ENCODE measurements at regions not wholly inside any gene's neighbourhood (a gene's known extent, or its start where the extent isn't known, plus 50 kb on each side); places are given as distances from the start of the nearest gene placed in this dataset.

- no peak for FAIRE-seq
- Histone ChIP-seq H3K79me1 (ENCODE audit: low read depth, low read length) (no peaks in the 10 kb centered on the region), H3K9me3 (ENCODE audit: insufficient read depth in 2 of 2, low read depth in 1 of 2, low read length in 1 of 2) (no peaks in the 10 kb centered on the region), H2BK20ac (ENCODE audit: low read length) (no peak overlapping the region), H3K79me2 (ENCODE audit: control insufficient read depth in 1 of 2, insufficient read depth in 2 of 2, low read length in 2 of 2) (no peaks in the 10 kb centered on the region), H2BK15ac (ENCODE audit: low read length) (no peak overlapping the region), H2BK12ac (ENCODE audit: low read depth, low read length) (no peak overlapping the region), H3K27ac (ENCODE audit: low read depth, low read length) (no peak overlapping the region), H3K36me3 (ENCODE audit: control insufficient read depth in 2 of 4, insufficient read depth in 4 of 4, low read length in 3 of 4) (no peaks in the 10 kb centered on the region), H3K18ac (ENCODE audit: extremely low read depth, low read length) (no peak overlapping the region), H3K9ac (replicated peaks in 1 of 4; ENCODE audit: extremely low read depth in 1 of 4, low read depth in 3 of 4, low read length in 3 of 4) (no peak overlapping the region), H2AFZ (ENCODE audit: low read length) (0 out of 2 replicates have a peak overlapping the region, but pooled peaks have one; percentile 56), H4K91ac (replicated peaks; ENCODE audit: insufficient read length, low read length) (no peak overlapping the region), H2AK5ac (ENCODE audit: low read depth, low read length) (no peak overlapping the region), H3K4me3 (ENCODE audit: extremely low read depth in 1 of 4, insufficient read depth in 2 of 4, low read depth in 3 of 4, low read length in 4 of 4) (no peak overlapping the region), H4K5ac (ENCODE audit: insufficient read length, low read depth, low read length) (no peak overlapping the region), H4K8ac (ENCODE audit: extremely low read depth, insufficient read depth, low read length) (no peak overlapping the region), H3K14ac (ENCODE audit: insufficient read length) (no peak overlapping the region), H3K23me2 (ENCODE audit: low read depth, low read length) (no peaks in the 10 kb centered on the region), H3K4ac (replicated peaks; ENCODE audit: insufficient read length, low read depth, low read length) (no peak overlapping the region), H4K20me1 (replicated peaks in 1 of 2; ENCODE audit: control insufficient read depth in 1 of 2, insufficient read depth in 2 of 2, low read length in 2 of 2) (no peaks in the 10 kb centered on the region), H3K4me1 (replicated peaks in 1 of 4; ENCODE audit: control insufficient read depth in 3 of 4, insufficient read depth in 4 of 4, low read length in 3 of 4) (no peaks in the 10 kb centered on the region), H3K23ac (ENCODE audit: insufficient read length) (no peak overlapping the region), H2BK120ac (replicated peaks; ENCODE audit: low read depth, low read length) (no peak overlapping the region), H3K56ac (replicated peaks; ENCODE audit: insufficient read length, low read depth, low read length) (no peak overlapping the region), H3K4me2 (ENCODE audit: insufficient read depth in 1 of 2, low read depth in 2 of 2, low read length in 2 of 2) (no peak overlapping the region), H3K27me3 (replicated peaks in 1 of 4; ENCODE audit: control insufficient read depth in 3 of 4, extremely low read depth in 1 of 4, insufficient read depth in 3 of 4, low read length in 3 of 4) (no peaks in the 10 kb centered on the region), H2BK5ac (ENCODE audit: low read depth, low read length) (no peak overlapping the region)
- DNase-seq (ENCODE audit: low read depth in 1 of 2, low spot score in 2 of 2) = no peak
- TF ChIP-seq SP4 (IDR thresholded peaks at IDR 0.05; ENCODE audit: low read length) = no peak
- no peak for TF ChIP-seq KDM4A (IDR thresholded peaks at IDR 0.05; ENCODE audit: low read depth, low read length, severe bottlenecking)
- TF ChIP-seq, protein P1, sequence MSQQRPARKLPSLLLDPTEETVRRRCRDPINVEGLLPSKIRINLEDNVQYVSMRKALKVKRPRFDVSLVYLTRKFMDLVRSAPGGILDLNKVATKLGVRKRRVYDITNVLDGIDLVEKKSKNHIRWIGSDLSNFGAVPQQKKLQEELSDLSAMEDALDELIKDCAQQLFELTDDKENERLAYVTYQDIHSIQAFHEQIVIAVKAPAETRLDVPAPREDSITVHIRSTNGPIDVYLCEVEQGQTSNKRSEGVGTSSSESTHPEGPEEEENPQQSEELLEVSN (IDR thresholded peaks at IDR 0.05) = no peak
- TF ChIP-seq TBP (IDR thresholded peaks at IDR 0.05; ENCODE audit: low read depth, low read length) = no peak
- no peak for TF ChIP-seq YY1 (IDR thresholded peaks at IDR 0.05; ENCODE audit: low read depth, low read length)
- TF ChIP-seq RNF2 (IDR thresholded peaks at IDR 0.05; ENCODE audit: borderline replicate concordance, low read depth, low read length, missing control alignments, poor library complexity, severe bottlenecking) = no peak
- TF ChIP-seq HDAC6 (IDR thresholded peaks at IDR 0.05; ENCODE audit: low read depth, low read length) = no peak
- TF ChIP-seq, protein P2, sequence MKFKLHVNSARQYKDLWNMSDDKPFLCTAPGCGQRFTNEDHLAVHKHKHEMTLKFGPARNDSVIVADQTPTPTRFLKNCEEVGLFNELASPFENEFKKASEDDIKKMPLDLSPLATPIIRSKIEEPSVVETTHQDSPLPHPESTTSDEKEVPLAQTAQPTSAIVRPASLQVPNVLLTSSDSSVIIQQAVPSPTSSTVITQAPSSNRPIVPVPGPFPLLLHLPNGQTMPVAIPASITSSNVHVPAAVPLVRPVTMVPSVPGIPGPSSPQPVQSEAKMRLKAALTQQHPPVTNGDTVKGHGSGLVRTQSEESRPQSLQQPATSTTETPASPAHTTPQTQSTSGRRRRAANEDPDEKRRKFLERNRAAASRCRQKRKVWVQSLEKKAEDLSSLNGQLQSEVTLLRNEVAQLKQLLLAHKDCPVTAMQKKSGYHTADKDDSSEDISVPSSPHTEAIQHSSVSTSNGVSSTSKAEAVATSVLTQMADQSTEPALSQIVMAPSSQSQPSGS (IDR thresholded peaks at IDR 0.05; ENCODE audit: low read length) = no peak
- ChIA-PET CTCF (ENCODE audit: partially characterized antibody) (interaction anchor here (1.9 to 2.4 kb wide), 2 partner anchors 13 kb away, joined by 5 to 13 read pairs; no protein-coding TSS in a partner anchor), POLR2A (ENCODE audit: partially characterized antibody) (no interaction called here)
- 93% methylated on average over 5 of the region's 5 CpGs; no CpG with 5 or more reads in 1 of the 2 experiments for WGBS, 2 experiments (ENCODE audit: extremely low coverage in 1 of 2, insufficient coverage in 1 of 2, insufficient read length in 1 of 2, insufficient replicate concordance in 2 of 2, low coverage in 1 of 2, low lambda C conversion rate in 2 of 2, missing lambda C conversion rate in 1 of 2)
Observed at GRCh38 chr13:23074075-23074828, 106.5 kb upstream of the SGCG start.
